RWPE1 (cell line): ENCODE measurements at regions not wholly inside any gene's neighbourhood (a gene's known extent, or its start where the extent isn't known, plus 50 kb on each side); places are given as distances from the start of the nearest gene placed in this dataset.
"Not testable (repeated sequence)": the region's sequence is repeated elsewhere in the genome, so short reads cannot be mapped to it uniquely, and the experiment has no call there.

Source experiments
- CTCF ChIA-PET: fragments of 350-600 bp; sonication (Branson Sonifier 250); formaldehyde crosslinking; extraction: SDS; loops from one replicate; lab custom pipeline; 2021; lab: Yijun Ruan, JAX
- POLR2A ChIA-PET: fragments of 400-600 bp; formaldehyde crosslinking; extraction: SDS; loops from one replicate; lab custom pipeline; 2020; ENCODE audit warnings: antibody characterized with exemption; ENCODE audit not compliant: low non-redundant PET; lab: Yijun Ruan, JAX
- DNase-seq: peaks from one replicate; pipeline ENCODE4 v3.0.0; 2012; ENCODE audit warnings: low spot score
- H3K27ac ChIP-seq: fragments of 450-650 bp; 2 replicates; pipeline ENCODE4 v1.5.1; 2017
- CTCF ChIP-seq: fragments of 450-650 bp; conservative IDR thresholded peaks from 2 replicates; pipeline ENCODE4 v1.5.1; 2017; ENCODE audit warnings: low read depth, mild to moderate bottlenecking

- H3K27ac ChIP-seq, POLR2A ChIA-PET, CTCF ChIA-PET, DNase-seq: not testable (repeated sequence)
Observed at GRCh38 chr2:95654897-95655296, 63.1 kb downstream of the TRIM43 start.

DNA sequence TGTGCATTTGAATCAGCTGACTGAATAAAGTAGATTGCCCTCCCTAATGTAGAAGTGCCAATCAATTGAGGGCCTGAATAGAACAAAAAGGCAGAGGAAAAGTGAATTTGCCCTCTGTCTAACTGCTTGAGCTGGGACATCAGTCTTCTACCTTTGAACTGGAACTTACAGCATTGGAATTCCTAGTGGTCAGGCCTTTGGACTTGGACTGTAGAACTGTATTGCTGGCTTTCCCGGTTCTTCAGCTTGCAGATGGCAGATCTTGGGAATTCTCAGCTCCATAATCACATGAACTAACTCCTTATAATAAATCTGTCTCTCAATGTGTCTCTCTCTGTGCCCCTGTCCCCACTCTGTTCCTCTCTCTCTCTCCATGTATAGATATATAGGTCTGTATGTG is 64.8 kb downstream of the TRIM43 start:
- CTCF ChIA-PET, DNase-seq, POLR2A ChIA-PET, H3K27ac ChIP-seq: not testable (repeated sequence)

- H3K27ac ChIP-seq, CTCF ChIA-PET, POLR2A ChIA-PET, DNase-seq: not testable (repeated sequence)
Observed at GRCh38 chr2:95657937-95658336, 66.1 kb downstream of the TRIM43 start.

GRCh38 chr2:95660766-95661562 is 69.2 kb downstream of the TRIM43 start:
- H3K27ac ChIP-seq, CTCF ChIA-PET, POLR2A ChIA-PET, DNase-seq: not testable (repeated sequence)

DNA sequence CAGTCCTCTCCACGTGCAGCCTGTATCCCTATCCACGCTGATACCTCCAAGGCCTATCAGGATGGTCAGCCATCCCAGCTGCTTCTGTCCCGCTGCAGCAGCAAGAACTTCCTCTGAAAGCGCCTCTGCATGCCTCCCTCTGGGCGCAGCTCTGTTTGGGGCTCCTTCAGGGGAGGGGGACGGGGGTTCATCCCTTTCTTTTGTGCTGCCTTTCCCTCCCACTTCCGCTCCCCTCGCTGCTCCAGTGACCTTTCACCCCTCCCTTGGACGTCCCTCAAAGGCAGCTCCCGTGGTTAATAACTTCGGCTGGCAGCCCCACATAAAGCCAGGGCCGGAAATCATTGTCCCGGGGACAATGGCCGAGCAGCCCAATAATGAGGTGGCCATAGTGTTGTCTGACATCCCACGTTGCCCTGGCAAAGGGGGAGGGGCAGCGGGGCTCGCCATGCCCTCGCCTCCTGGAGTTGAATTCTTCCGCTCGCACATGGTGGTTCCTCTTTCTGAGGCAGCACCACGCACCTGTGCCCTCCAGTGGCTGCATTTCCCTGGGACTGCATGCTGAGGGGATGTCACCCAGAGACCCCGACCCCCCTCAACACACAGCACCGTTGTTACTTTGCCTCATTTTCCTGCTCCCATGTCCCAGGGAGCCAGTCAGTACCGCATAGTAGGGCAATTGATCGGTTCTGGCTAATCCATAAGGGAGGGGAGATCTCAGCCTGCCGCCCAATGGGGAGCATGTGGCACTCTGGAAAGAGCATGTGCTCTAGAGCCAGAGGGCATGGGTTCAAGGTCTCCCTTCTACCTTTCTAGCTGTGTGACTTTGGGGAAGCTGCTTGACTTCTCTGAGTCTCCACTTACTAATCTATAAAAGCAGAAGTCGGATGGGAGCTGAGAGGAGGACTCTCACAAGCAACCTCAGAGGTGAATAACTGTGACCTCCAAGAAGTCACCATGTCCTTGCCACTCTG is 72.0 kb downstream of the TRIM43 start:
- CTCF ChIA-PET, H3K27ac ChIP-seq, POLR2A ChIA-PET, DNase-seq: not testable (repeated sequence)

- POLR2A ChIA-PET, DNase-seq, CTCF ChIA-PET, H3K27ac ChIP-seq: not testable (repeated sequence)
Observed at GRCh38 chr2:95666636-95667035, 74.8 kb downstream of the TRIM43 start.

GRCh38 chr2:95667480-95667879 is 75.7 kb downstream of the TRIM43 start:
- DNase-seq = no peak
- ChIA-PET POLR2A (no interaction called here), CTCF (no interaction called here)
- TF ChIP-seq CTCF = no peak
- no peak overlapping the region for H3K27ac ChIP-seq

DNA sequence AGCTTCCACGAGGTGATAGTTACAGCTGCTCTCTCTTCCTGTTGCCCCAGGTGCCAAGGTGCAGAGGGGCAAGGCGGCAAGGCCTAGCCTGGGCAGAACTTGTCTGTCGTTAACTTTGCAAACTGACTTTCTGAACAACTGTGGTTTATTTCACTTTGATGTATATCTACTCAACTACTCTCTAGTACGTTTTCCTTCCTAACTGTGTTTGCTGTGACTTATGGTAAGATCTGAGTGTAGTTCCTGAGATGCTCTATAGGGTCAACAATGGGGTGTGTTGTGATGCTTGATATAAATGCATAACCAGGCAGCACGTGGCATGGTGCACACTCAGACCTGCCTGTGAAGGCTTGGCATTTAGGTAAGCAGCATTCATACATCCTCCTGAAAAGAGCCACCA is 77.1 kb downstream of the TRIM43 start:
- not testable (repeated sequence) for H3K27ac ChIP-seq
- CTCF ChIA-PET = interaction anchor here (0.6 kb wide), 1 partner anchor 142 kb away, joined by 6 read pairs; no protein-coding TSS in a partner anchor

GRCh38 chr2:95669441-95669991 is 77.7 kb downstream of the TRIM43 start:
- ChIA-PET POLR2A (no interaction called here), CTCF (interaction anchor here (0.6 kb wide), 1 partner anchor 143 kb away, joined by 6 read pairs; no protein-coding TSS in a partner anchor)
- no peak for DNase-seq
- no peak overlapping the region for H3K27ac ChIP-seq
- no peak for TF ChIP-seq CTCF

More for the DNA sequence above, 77.1 kb downstream of the TRIM43 start:
- POLR2A ChIA-PET, DNase-seq: not testable (repeated sequence)

- TF ChIP-seq CTCF = no peak
- ChIA-PET CTCF (no interaction called here), POLR2A (no interaction called here)
- no peak for DNase-seq
- no peak overlapping the region for H3K27ac ChIP-seq
Observed at GRCh38 chr2:95670167-95670566, 78.4 kb downstream of the TRIM43 start.
